Stimulated activated CD8-positive, alpha-beta memory T cell treated with anti-CD3 and anti-CD28 coated beads, Interleukin-4, amount 100 ng/mL, for 4 hours (primary cell): ENCODE measurements at regions not wholly inside any gene's neighbourhood (a gene's known extent, or its start where the extent isn't known, plus 50 kb on each side); places are given as distances from the start of the nearest gene placed in this dataset.

ENCODE experiments used
- DNase-seq, 2 donors: peaks; one replicate each; pipeline ENCODE4 v3.0.0-alpha.2; 2020; ENCODE audit warnings: low read depth in 2 of 2, low spot score in 1 of 2

- DNase-seq = no peak
These were observed 90.8 kb upstream of the LGALSL start for GRCh38 chr2:64363140-64363539.

- no peak for DNase-seq
These were observed 90.1 kb upstream of the LGALSL start for GRCh38 chr2:64363848-64364247.

- no peak for DNase-seq
These were observed 86.3 kb upstream of the LGALSL start for GRCh38 chr2:64367444-64368232.

GRCh38 chr2:64369706-64370105, 84.3 kb upstream of the LGALSL start:
- no peak for DNase-seq

GRCh38 chr2:64371727-64372126, 82.2 kb upstream of the LGALSL start:
- DNase-seq = no peak

GRCh38 chr2:64374686-64375085, 79.3 kb upstream of the LGALSL start:
- no peak for DNase-seq

- DNase-seq = no peak
These were observed 77.0 kb upstream of the LGALSL start for GRCh38 chr2:64376926-64377325.

- no peak for DNase-seq
These were observed 74.8 kb upstream of the LGALSL start for GRCh38 chr2:64379186-64379585.

GRCh38 chr2:64380853-64381527, 73.0 kb upstream of the LGALSL start:
- DNase-seq = no peak

- no peak for DNase-seq
These were observed 70.9 kb upstream of the LGALSL start for GRCh38 chr2:64383016-64383591.

- no peak for DNase-seq
These were observed 70.1 kb upstream of the LGALSL start for GRCh38 chr2:64383881-64384280.

GRCh38 chr2:64386676-64387075, 67.3 kb upstream of the LGALSL start:
- DNase-seq = no peak

- no peak for DNase-seq
These were observed 63.4 kb upstream of the LGALSL start for GRCh38 chr2:64390586-64390985.

GRCh38 chr2:64391424-64391823, 62.5 kb upstream of the LGALSL start:
- no peak for DNase-seq

GRCh38 chr2:64391940-64392339, 62.0 kb upstream of the LGALSL start:
- DNase-seq = no peak

GRCh38 chr2:64392529-64392928, 61.4 kb upstream of the LGALSL start:
- no peak for DNase-seq

- no peak for DNase-seq
These were observed 60.5 kb upstream of the LGALSL start for GRCh38 chr2:64393383-64394010.

GRCh38 chr2:64394153-64394552, 59.8 kb upstream of the LGALSL start:
- DNase-seq = no peak

- DNase-seq = no peak
These were observed 58.0 kb upstream of the LGALSL start for GRCh38 chr2:64396001-64396400.

GRCh38 chr2:64396551-64396950, 57.4 kb upstream of the LGALSL start:
- no peak for DNase-seq

GRCh38 chr2:64398516-64399129, 55.3 kb upstream of the LGALSL start:
- no peak for DNase-seq
